ENCODE measurements at regions not wholly inside any gene's neighbourhood (a gene's known extent, or its start where the extent isn't known, plus 50 kb on each side); places are given as distances from the start of the nearest gene placed in this dataset.
"Not testable (repeated sequence)": the region's sequence is repeated elsewhere in the genome, so short reads cannot be mapped to it uniquely, and the experiment has no call there.

DNA sequence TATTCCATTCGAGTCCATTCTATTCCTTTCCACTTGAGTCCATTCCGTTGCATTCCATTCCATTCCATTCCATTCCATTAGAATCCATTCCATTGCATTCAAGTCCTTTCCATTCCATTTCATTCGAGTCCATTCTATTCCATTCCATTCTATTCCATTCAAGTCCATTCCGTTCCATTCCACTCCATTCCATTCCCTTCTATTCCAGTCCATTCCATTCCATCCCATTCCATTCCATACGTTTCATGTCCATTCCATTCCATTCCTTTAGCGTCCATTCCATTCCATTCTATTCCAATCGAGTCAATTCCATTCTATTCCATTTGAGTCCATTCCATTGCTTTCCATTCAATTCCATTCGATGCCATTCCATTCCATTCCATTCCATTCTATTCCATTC lies 4804.0 kb upstream of the OR11H1 start:
- H3K36me3 ChIP-seq (ENCODE audit: control insufficient read depth, insufficient read depth, low read length); DNase-seq; H3K27me3 ChIP-seq (ENCODE audit: control insufficient read depth, insufficient read depth, low read length); ATAC-seq (ENCODE audit: low read depth in 2 of 2); H3K27ac ChIP-seq (ENCODE audit: insufficient read depth, low read length, poor library complexity, severe bottlenecking); H3K4me1 ChIP-seq (ENCODE audit: control insufficient read depth, insufficient read depth, low read length, poor library complexity, severe bottlenecking); H3K27me3 Mint-ChIP-seq; H3K4me3 ChIP-seq (ENCODE audit: low read depth, low read length); H3K27ac Mint-ChIP-seq; H3K4me3 Mint-ChIP-seq: not testable (repeated sequence)
- H3K36me3 Mint-ChIP-seq, result peaks cover 40% of the 10 kb centered on the region
- peaks cover 0 to 30% (median 0%) of the 10 kb centered on the region in 4 donors for H3K4me1 Mint-ChIP-seq
- peaks cover 58 to 62% of the 10 kb centered on the region in 2 experiments for H3K9me3 ChIP-seq (ENCODE audit: control insufficient read depth in 2 of 2, low read length in 2 of 2)
- peaks cover 7 to 95% (median 76%) of the 10 kb centered on the region in 7 donors for H3K9me3 Mint-ChIP-seq

DNA sequence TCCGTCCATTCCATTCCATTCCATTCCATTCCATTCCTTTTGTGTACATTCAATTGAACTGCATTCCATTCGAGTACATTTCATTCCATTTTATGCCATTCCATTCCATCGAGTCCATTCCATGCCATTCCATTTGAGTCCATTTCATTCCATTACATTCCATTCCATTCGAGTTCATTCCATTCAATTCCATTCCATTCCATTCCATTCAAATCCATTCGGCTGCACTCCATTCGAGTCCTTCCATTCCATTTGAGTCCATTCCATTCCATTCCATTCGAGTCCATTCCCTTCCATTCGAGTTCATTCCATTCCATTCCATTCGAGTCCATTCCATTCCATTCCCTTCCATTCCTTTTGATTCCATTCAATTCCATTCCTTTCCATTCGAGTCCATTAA lies 4800.6 kb upstream of the OR11H1 start:
- H3K36me3 Mint-ChIP-seq, result peaks cover 43% of the 10 kb centered on the region
- peaks cover 0 to 30% (median 0%) of the 10 kb centered on the region in 4 donors for H3K4me1 Mint-ChIP-seq
- H3K27me3 Mint-ChIP-seq, result no peaks in the 10 kb centered on the region
- no peak for DNase-seq
- no peaks in the 10 kb centered on the region for H3K27me3 ChIP-seq (ENCODE audit: control insufficient read depth, insufficient read depth, low read length)
- H3K4me3 ChIP-seq (ENCODE audit: low read depth, low read length), result no peak overlapping the region
- H3K27ac Mint-ChIP-seq, result no peak overlapping the region
- no peak overlapping the region for H3K4me3 Mint-ChIP-seq
- no peak for ATAC-seq (ENCODE audit: low read depth in 2 of 2)
- peaks cover 48 to 62% of the 10 kb centered on the region in 2 experiments for H3K9me3 ChIP-seq (ENCODE audit: control insufficient read depth in 2 of 2, low read length in 2 of 2)
- no peaks in the 10 kb centered on the region for H3K36me3 ChIP-seq (ENCODE audit: control insufficient read depth, insufficient read depth, low read length)
- H3K4me1 ChIP-seq (ENCODE audit: control insufficient read depth, insufficient read depth, low read length, poor library complexity, severe bottlenecking), result no peaks in the 10 kb centered on the region
- H3K9me3 Mint-ChIP-seq, result peaks cover 7 to 86% (median 68%) of the 10 kb centered on the region in 7 donors
- no peak overlapping the region for H3K27ac ChIP-seq (ENCODE audit: insufficient read depth, low read length, poor library complexity, severe bottlenecking)

DNA sequence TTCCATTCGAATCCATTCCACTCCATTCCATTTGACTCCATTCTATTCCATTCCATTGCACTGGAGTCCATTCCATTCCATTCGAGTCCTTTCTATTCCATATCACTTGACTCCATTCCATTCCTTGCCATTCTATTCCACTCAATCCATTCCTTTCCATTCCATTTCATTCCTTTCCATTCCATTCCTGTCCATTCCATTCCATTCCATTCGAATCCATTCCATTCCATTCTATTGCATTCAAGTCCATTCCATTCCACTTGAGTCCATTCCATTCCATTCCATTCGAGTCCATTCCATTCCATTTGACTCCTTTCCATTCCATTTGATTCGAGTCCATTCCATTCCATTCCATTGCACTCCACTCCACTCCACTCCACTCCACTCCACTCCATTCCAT lies 4798.0 kb upstream of the OR11H1 start:
- not testable (repeated sequence) for H3K4me3 Mint-ChIP-seq, H3K27ac Mint-ChIP-seq
- peaks cover 0 to 30% (median 0%) of the 10 kb centered on the region in 4 donors for H3K4me1 Mint-ChIP-seq

DNA sequence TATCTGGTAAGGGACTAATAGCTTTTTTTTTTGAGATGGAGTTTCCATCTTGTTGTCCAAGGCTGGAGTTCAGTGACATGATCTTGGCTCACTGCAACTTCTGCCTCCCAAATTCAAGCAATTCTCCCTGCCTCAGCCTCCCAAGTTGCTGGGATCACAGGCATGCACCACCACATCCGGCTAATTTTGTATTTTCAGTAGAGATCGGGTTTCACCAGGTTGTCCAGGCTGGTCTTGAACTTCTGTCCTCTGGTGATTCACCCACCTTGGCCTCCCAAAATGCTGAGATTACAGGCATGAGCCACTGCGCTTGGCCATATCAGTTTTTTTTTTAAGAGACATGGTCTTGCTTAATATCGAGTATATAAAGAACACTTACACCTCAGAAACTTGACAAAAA lies 4797.3 kb upstream of the OR11H1 start:
- not testable (repeated sequence) for H3K36me3 ChIP-seq (ENCODE audit: control insufficient read depth, insufficient read depth, low read length); H3K27me3 ChIP-seq (ENCODE audit: control insufficient read depth, insufficient read depth, low read length); ATAC-seq (ENCODE audit: low read depth in 2 of 2); H3K4me1 ChIP-seq (ENCODE audit: control insufficient read depth, insufficient read depth, low read length, poor library complexity, severe bottlenecking); DNase-seq; H3K27ac ChIP-seq (ENCODE audit: insufficient read depth, low read length, poor library complexity, severe bottlenecking); H3K27me3 Mint-ChIP-seq; H3K4me3 Mint-ChIP-seq; H3K4me3 ChIP-seq (ENCODE audit: low read depth, low read length); H3K27ac Mint-ChIP-seq
- Mint-ChIP-seq H3K9me3 (peaks cover 10 to 72% (median 55%) of the 10 kb centered on the region in 7 donors), H3K4me1 (peaks cover 0 to 30% (median 0%) of the 10 kb centered on the region in 4 donors), H3K36me3 (peaks cover 31% of the 10 kb centered on the region)
- peaks cover 42 to 60% of the 10 kb centered on the region in 2 experiments for H3K9me3 ChIP-seq (ENCODE audit: control insufficient read depth in 2 of 2, low read length in 2 of 2)

More for the DNA sequence above, 4798.0 kb upstream of the OR11H1 start:
- Mint-ChIP-seq H3K36me3 (peaks cover 31% of the 10 kb centered on the region), H3K9me3 (peaks cover 7 to 69% (median 57%) of the 10 kb centered on the region in 7 donors)
- not testable (repeated sequence) for H3K4me3 ChIP-seq (ENCODE audit: low read depth, low read length); DNase-seq; H3K36me3 ChIP-seq (ENCODE audit: control insufficient read depth, insufficient read depth, low read length); H3K4me1 ChIP-seq (ENCODE audit: control insufficient read depth, insufficient read depth, low read length, poor library complexity, severe bottlenecking); H3K27me3 Mint-ChIP-seq; H3K27me3 ChIP-seq (ENCODE audit: control insufficient read depth, insufficient read depth, low read length); ATAC-seq (ENCODE audit: low read depth in 2 of 2); H3K27ac ChIP-seq (ENCODE audit: insufficient read depth, low read length, poor library complexity, severe bottlenecking)
- peaks cover 40 to 64% of the 10 kb centered on the region in 2 experiments for H3K9me3 ChIP-seq (ENCODE audit: control insufficient read depth in 2 of 2, low read length in 2 of 2)

DNA sequence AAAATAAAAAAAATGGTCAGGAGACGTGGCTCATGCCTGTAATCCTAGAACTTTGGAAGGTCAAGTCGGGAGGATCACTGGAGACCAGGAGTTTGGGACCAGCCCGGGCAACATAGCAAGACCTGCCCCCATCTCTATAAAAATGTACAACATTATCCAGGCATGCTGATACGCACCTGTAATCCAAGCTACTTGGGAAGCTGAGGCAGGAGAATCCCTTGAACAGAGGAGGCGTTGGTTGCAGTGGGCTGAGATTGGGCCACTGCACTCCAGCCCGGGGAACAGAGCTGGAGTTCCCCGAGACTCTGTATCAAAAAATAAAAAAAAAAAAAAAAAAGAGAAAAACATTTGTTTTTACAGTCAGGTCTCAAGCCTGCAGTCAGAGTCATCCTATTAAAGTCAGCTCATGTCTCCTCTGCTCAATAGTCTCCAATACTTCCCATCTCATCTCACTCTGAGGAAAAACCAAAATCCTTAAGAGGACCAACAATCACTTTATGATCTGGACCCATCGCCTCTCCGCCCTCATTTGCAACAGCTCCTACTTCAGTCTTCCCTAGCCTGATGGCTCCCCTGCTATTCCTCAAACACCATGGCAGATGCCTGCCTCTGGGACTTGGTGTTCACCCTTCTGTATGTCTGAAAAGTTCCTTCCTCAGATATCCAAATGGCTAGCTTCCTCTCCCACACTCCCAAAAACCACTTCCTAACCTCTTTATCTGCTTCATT lies 4796.6 kb upstream of the OR11H1 start:
- not testable (repeated sequence) for H3K27me3 Mint-ChIP-seq; H3K4me3 Mint-ChIP-seq; DNase-seq; H3K27me3 ChIP-seq (ENCODE audit: control insufficient read depth, insufficient read depth, low read length); H3K4me1 ChIP-seq (ENCODE audit: control insufficient read depth, insufficient read depth, low read length, poor library complexity, severe bottlenecking); H3K4me3 ChIP-seq (ENCODE audit: low read depth, low read length); H3K27ac Mint-ChIP-seq; H3K27ac ChIP-seq (ENCODE audit: insufficient read depth, low read length, poor library complexity, severe bottlenecking); H3K36me3 ChIP-seq (ENCODE audit: control insufficient read depth, insufficient read depth, low read length)
- ATAC-seq (ENCODE audit: low read depth in 2 of 2), result peak in 1 of 2 donors; percentile 5
- Mint-ChIP-seq H3K36me3 (peaks cover 31% of the 10 kb centered on the region), H3K9me3 (peaks cover 10 to 69% (median 52%) of the 10 kb centered on the region in 7 donors), H3K4me1 (peaks cover 0 to 29% (median 0%) of the 10 kb centered on the region in 4 donors)
- H3K9me3 ChIP-seq (ENCODE audit: control insufficient read depth in 2 of 2, low read length in 2 of 2), result peaks cover 41 to 59% of the 10 kb centered on the region in 2 experiments

DNA sequence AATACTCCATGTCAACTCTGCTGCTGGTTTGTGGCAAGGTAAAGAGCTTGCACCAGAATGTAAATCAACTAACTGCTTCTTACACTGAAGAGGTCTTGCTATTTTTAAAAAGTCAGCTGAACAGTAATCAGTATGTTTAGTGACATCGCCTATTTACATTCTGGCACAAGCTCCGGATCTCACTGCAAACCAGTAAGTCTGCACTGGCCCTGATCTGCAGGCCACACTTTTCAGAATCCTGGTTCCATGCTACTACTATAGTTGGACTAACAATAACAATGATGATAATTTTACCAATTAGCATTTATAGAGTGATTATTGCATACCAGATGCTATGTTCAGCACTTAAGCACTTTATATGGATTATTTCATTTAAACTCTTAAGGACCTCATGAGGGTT lies 4792.9 kb upstream of the OR11H1 start:
- not testable (repeated sequence) for H3K27me3 Mint-ChIP-seq; H3K4me1 Mint-ChIP-seq; DNase-seq; H3K27ac Mint-ChIP-seq; H3K27ac ChIP-seq (ENCODE audit: insufficient read depth, low read length, poor library complexity, severe bottlenecking); H3K36me3 Mint-ChIP-seq; H3K4me3 Mint-ChIP-seq; H3K4me3 ChIP-seq (ENCODE audit: low read depth, low read length); H3K27me3 ChIP-seq (ENCODE audit: control insufficient read depth, insufficient read depth, low read length); H3K4me1 ChIP-seq (ENCODE audit: control insufficient read depth, insufficient read depth, low read length, poor library complexity, severe bottlenecking); H3K36me3 ChIP-seq (ENCODE audit: control insufficient read depth, insufficient read depth, low read length)
- H3K9me3 ChIP-seq (ENCODE audit: control insufficient read depth in 2 of 2, low read length in 2 of 2), result peaks cover 20 to 34% of the 10 kb centered on the region in 2 experiments
- ATAC-seq (ENCODE audit: low read depth in 2 of 2), result peak in 1 of 2 donors; percentile 11
- peaks cover 10 to 54% (median 41%) of the 10 kb centered on the region in 7 donors for H3K9me3 Mint-ChIP-seq

DNA sequence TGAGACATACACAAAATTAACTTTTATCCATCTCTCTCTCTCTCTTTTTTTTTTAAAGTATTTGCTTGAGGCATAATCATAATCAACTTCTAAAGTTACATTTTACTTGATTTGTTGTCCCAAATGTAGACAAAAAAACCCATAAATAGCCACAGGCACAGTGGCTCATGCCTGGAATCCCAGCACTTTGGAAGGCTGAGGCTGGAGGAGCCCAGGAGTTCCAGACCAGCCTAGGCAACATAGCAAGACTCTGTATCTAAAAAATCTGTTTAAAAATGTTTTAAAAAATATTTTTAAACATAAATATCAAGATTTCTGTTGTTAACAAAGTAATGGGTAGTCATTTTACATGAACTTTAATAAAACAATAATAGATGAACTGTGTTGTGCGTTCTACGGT lies 4791.1 kb upstream of the OR11H1 start:
- H3K4me3 ChIP-seq (ENCODE audit: low read depth, low read length); H3K27me3 Mint-ChIP-seq; DNase-seq; H3K27ac ChIP-seq (ENCODE audit: insufficient read depth, low read length, poor library complexity, severe bottlenecking); H3K27me3 ChIP-seq (ENCODE audit: control insufficient read depth, insufficient read depth, low read length); ATAC-seq (ENCODE audit: low read depth in 2 of 2); H3K4me1 ChIP-seq (ENCODE audit: control insufficient read depth, insufficient read depth, low read length, poor library complexity, severe bottlenecking); H3K4me1 Mint-ChIP-seq; H3K4me3 Mint-ChIP-seq; H3K36me3 ChIP-seq (ENCODE audit: control insufficient read depth, insufficient read depth, low read length); H3K36me3 Mint-ChIP-seq; H3K27ac Mint-ChIP-seq: not testable (repeated sequence)
- H3K9me3 ChIP-seq (ENCODE audit: control insufficient read depth in 2 of 2, low read length in 2 of 2), result peaks cover 22 to 23% of the 10 kb centered on the region in 2 experiments
- H3K9me3 Mint-ChIP-seq, result peaks cover 11 to 52% (median 37%) of the 10 kb centered on the region in 7 donors

DNA sequence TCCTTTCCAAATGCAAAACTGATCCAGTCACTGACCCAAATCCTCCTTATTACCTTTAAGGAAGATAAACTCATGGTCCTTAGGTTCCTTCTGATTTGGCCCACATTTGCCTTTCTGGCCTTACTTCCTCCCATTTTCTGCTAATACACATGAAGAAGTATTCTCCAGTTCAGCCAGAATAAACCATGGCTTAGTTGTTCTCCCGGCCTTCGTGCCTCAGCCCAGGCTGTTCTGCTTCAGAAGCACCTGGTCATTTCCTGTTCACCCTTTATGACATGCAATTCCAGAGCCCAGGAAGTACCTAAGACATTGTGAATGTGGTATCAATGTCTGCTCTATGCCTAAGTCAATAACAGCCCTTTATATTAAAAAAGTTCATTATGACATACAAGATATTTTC lies 4790.1 kb upstream of the OR11H1 start:
- peaks cover 19 to 26% of the 10 kb centered on the region in 2 experiments for H3K9me3 ChIP-seq (ENCODE audit: control insufficient read depth in 2 of 2, low read length in 2 of 2)
- not testable (repeated sequence) for H3K27ac Mint-ChIP-seq; H3K4me1 Mint-ChIP-seq; H3K27ac ChIP-seq (ENCODE audit: insufficient read depth, low read length, poor library complexity, severe bottlenecking); H3K36me3 ChIP-seq (ENCODE audit: control insufficient read depth, insufficient read depth, low read length); H3K4me3 Mint-ChIP-seq; H3K36me3 Mint-ChIP-seq; H3K27me3 ChIP-seq (ENCODE audit: control insufficient read depth, insufficient read depth, low read length); DNase-seq; H3K27me3 Mint-ChIP-seq; H3K4me3 ChIP-seq (ENCODE audit: low read depth, low read length); H3K4me1 ChIP-seq (ENCODE audit: control insufficient read depth, insufficient read depth, low read length, poor library complexity, severe bottlenecking); ATAC-seq (ENCODE audit: low read depth in 2 of 2)
- H3K9me3 Mint-ChIP-seq, result peaks cover 12 to 52% (median 37%) of the 10 kb centered on the region in 7 donors
